H1 (cell line): ENCODE measurements at regions not wholly inside any gene's neighbourhood (a gene's known extent, or its start where the extent isn't known, plus 50 kb on each side); places are given as distances from the start of the nearest gene placed in this dataset.
A peak's percentile ranks its signal among the peaks of the same experiment; 100 is the strongest.

Experiments used
- CTCF ChIA-PET: fragments of 300-600 bp; sonication (Branson Sonifier 250); formaldehyde crosslinking; loops from one replicate; lab custom pipeline; 2021; ENCODE audit not compliant: partially characterized antibody; lab: Charles Lee
- POLR2A ChIA-PET: fragments of 300-600 bp; sonication (Branson Sonifier 250); formaldehyde crosslinking; loops from one replicate; lab custom pipeline; 2021; ENCODE audit warnings: inconsistent platforms; ENCODE audit not compliant: partially characterized antibody; lab: Charles Lee
- DNase-seq, 2 experiments: peaks; one replicate each; pipeline versions ENCODE4 v3.0.0 to v3.0.0-alpha.2; 2010 to 2022; ENCODE audit warnings: low spot score in 2 of 2, low read depth in 1 of 2, mixed read lengths in 1 of 2
- FAIRE-seq: peaks from 2 replicates; lab custom pipeline; 2011; peaks lifted over from hg19 to GRCh38; lab: Jason Lieb, UNC
- H2AFZ ChIP-seq: 2 replicates; pipeline ENCODE4 v1.8.1; 2012; ENCODE audit warnings: low read length, inconsistent platforms
- H2AK5ac ChIP-seq: 2 replicates; pipeline ENCODE4 v1.6.1; 2013; ENCODE audit warnings: low read depth, low read length
- H2BK120ac ChIP-seq: replicated peaks from 2 replicates; pipeline ENCODE3; 2013; ENCODE audit warnings: low read depth, low read length, inconsistent platforms
- H2BK12ac ChIP-seq: 2 replicates; pipeline ENCODE4 v1.6.1; 2013; ENCODE audit warnings: low read depth, low read length
- H2BK15ac ChIP-seq: 2 replicates; pipeline ENCODE4 v1.6.1; 2013; ENCODE audit warnings: low read length
- H2BK20ac ChIP-seq: 2 replicates; pipeline ENCODE4 v1.6.1; 2013; ENCODE audit warnings: low read length
- H2BK5ac ChIP-seq: 2 replicates; pipeline ENCODE4 v1.6.1; 2013; ENCODE audit warnings: low read depth, low read length
- H3K14ac ChIP-seq: 2 replicates; pipeline ENCODE4 v1.6.1; 2013; ENCODE audit warnings: inconsistent platforms; ENCODE audit not compliant: insufficient read length
- H3K18ac ChIP-seq: 2 replicates; pipeline ENCODE4 v1.6.1; 2013; ENCODE audit warnings: low read length; ENCODE audit errors: extremely low read depth
- H3K23ac ChIP-seq: 2 replicates; pipeline ENCODE4 v1.6.1; 2013; ENCODE audit warnings: inconsistent platforms; ENCODE audit not compliant: insufficient read length
- H3K23me2 ChIP-seq: 2 replicates; pipeline ENCODE4 v1.6.1; 2013; ENCODE audit warnings: low read depth, low read length
- H3K27ac ChIP-seq: 2 replicates; pipeline ENCODE4 v1.6.1; 2011; ENCODE audit warnings: low read depth, low read length, inconsistent platforms
- H3K27me3 ChIP-seq, 4 experiments: replicated peaks in 1 of 4; 1 replicate in 1 of 4; 2 replicates in 3 of 4; pipeline versions ENCODE4 v1.6.1 to v1.8.1; 2011 to 2013; ENCODE audit warnings: low read length in 3 of 4, mild to moderate bottlenecking in 3 of 4, inconsistent platforms in 2 of 4, mixed read lengths in 2 of 4, moderate library complexity in 1 of 4; ENCODE audit not compliant: control insufficient read depth in 3 of 4, insufficient read depth in 3 of 4; ENCODE audit errors: extremely low read depth in 1 of 4
- H3K36me3 ChIP-seq, 4 experiments: 2 replicates each; pipeline versions ENCODE4 v1.6.1 to v1.8.1; 2011 to 2013; ENCODE audit warnings: mild to moderate bottlenecking in 4 of 4, low read length in 3 of 4, moderate library complexity in 2 of 4, control low read depth in 1 of 4, inconsistent platforms in 1 of 4; ENCODE audit not compliant: insufficient read depth in 4 of 4, control insufficient read depth in 2 of 4
- H3K4ac ChIP-seq: replicated peaks from 2 replicates; pipeline ENCODE3; 2013; ENCODE audit warnings: low read length, low read depth, mixed read lengths, inconsistent platforms; ENCODE audit not compliant: insufficient read length
- H3K4me1 ChIP-seq, 4 experiments: replicated peaks in 1 of 4; 1 replicate in 1 of 4; 2 replicates in 3 of 4; pipeline versions ENCODE4 v1.6.1 to v1.8.1; 2011 to 2013; ENCODE audit warnings: low read length in 3 of 4, inconsistent platforms in 2 of 4, mixed read lengths in 1 of 4; ENCODE audit not compliant: insufficient read depth in 4 of 4, control insufficient read depth in 3 of 4
- H3K4me2 ChIP-seq, 2 experiments: 2 replicates each; pipeline versions ENCODE4 v1.6.1 to v1.8.1; 2011 to 2013; ENCODE audit warnings: low read depth in 2 of 2, low read length in 2 of 2, control low read depth in 1 of 2, inconsistent platforms in 1 of 2, mild to moderate bottlenecking in 1 of 2; ENCODE audit not compliant: insufficient read depth in 1 of 2
- H3K4me3 ChIP-seq, 4 experiments: fragments of 200-600, 300-600 bp in 1 of 4; sonication (generic), shearing (Covaris generic), sonication (Bioruptor Twin) in 1 of 4; 2 replicates each; pipeline versions ENCODE4 v1.5.1 to v1.8.1; 2011 to 2016; ENCODE audit warnings: low read length in 4 of 4, low read depth in 3 of 4, control low read depth in 2 of 4, inconsistent platforms in 2 of 4, mild to moderate bottlenecking in 2 of 4, mixed read lengths in 1 of 4, moderate library complexity in 1 of 4; ENCODE audit not compliant: insufficient read depth in 2 of 4; ENCODE audit errors: extremely low read depth in 1 of 4
- H3K56ac ChIP-seq: replicated peaks from 2 replicates; pipeline ENCODE3; 2013; ENCODE audit warnings: low read depth, mild to moderate bottlenecking, mixed read lengths, low read length, inconsistent platforms; ENCODE audit not compliant: insufficient read length
- H3K79me1 ChIP-seq: 2 replicates; pipeline ENCODE4 v1.6.1; 2013; ENCODE audit warnings: low read depth, low read length, control low read depth
- H3K79me2 ChIP-seq, 2 experiments: 2 replicates each; pipeline versions ENCODE4 v1.6.1 to v1.8.1; 2012 to 2013; ENCODE audit warnings: low read length in 2 of 2, mild to moderate bottlenecking in 2 of 2, inconsistent platforms in 1 of 2; ENCODE audit not compliant: insufficient read depth in 2 of 2, control insufficient read depth in 1 of 2
- H3K9ac ChIP-seq, 4 experiments: replicated peaks in 1 of 4; 1 replicate in 1 of 4; 2 replicates in 3 of 4; pipeline versions ENCODE4 v1.6.1 to v1.8.1; 2011 to 2013; ENCODE audit warnings: low read depth in 3 of 4, low read length in 3 of 4, control low read depth in 2 of 4, mild to moderate bottlenecking in 2 of 4, moderate library complexity in 2 of 4, inconsistent platforms in 1 of 4; ENCODE audit errors: extremely low read depth in 1 of 4
- H3K9me3 ChIP-seq, 2 experiments: 2 replicates each; pipeline versions ENCODE4 v1.6.1 to v1.8.1; 2012 to 2013; ENCODE audit warnings: mild to moderate bottlenecking in 2 of 2, moderate library complexity in 2 of 2, control low read depth in 1 of 2, inconsistent platforms in 1 of 2, low read depth in 1 of 2, low read length in 1 of 2, mixed read lengths in 1 of 2; ENCODE audit not compliant: insufficient read depth in 2 of 2
- H4K20me1 ChIP-seq, 2 experiments: replicated peaks in 1 of 2; 2 replicates each; pipeline versions ENCODE3 to v1.8.1; 2011 to 2013; ENCODE audit warnings: inconsistent platforms in 2 of 2, low read length in 2 of 2, mild to moderate bottlenecking in 1 of 2; ENCODE audit not compliant: insufficient read depth in 2 of 2, control insufficient read depth in 1 of 2
- H4K5ac ChIP-seq: 2 replicates; pipeline ENCODE4 v1.6.1; 2013; ENCODE audit warnings: low read length, low read depth, mixed read lengths, inconsistent platforms; ENCODE audit not compliant: insufficient read length
- H4K8ac ChIP-seq: 2 replicates; pipeline ENCODE4 v1.8.0; 2013; ENCODE audit warnings: mild to moderate bottlenecking, moderate library complexity, low read length, inconsistent platforms; ENCODE audit not compliant: insufficient read depth; ENCODE audit errors: extremely low read depth
- H4K91ac ChIP-seq: replicated peaks from 2 replicates; pipeline ENCODE3; 2013; ENCODE audit warnings: low read length, mixed read lengths, inconsistent platforms; ENCODE audit not compliant: insufficient read length
- CEBPB ChIP-seq: IDR thresholded peaks from 2 replicates; pipeline ENCODE4 v1.6.1; 2012; ENCODE audit warnings: low read depth, low read length
- CREB1 ChIP-seq: IDR thresholded peaks from 2 replicates; pipeline ENCODE4 v1.6.1; 2012; ENCODE audit warnings: inconsistent platforms
- FOSL1 ChIP-seq: IDR thresholded peaks from 2 replicates; pipeline ENCODE4 v1.6.1; 2011; ENCODE audit warnings: mild to moderate bottlenecking, low read depth, low read length, moderate library complexity; ENCODE audit not compliant: insufficient read depth
- JUN ChIP-seq: IDR thresholded peaks from 2 replicates; pipeline ENCODE4 v1.6.1; 2011; ENCODE audit warnings: low read depth, mild to moderate bottlenecking, improper control_type of control experiment, low read length
- RBBP5 ChIP-seq: IDR thresholded peaks from 2 replicates; pipeline ENCODE4 v1.7.1; 2012; ENCODE audit warnings: low read depth, mild to moderate bottlenecking, inconsistent platforms, low read length, moderate library complexity, borderline replicate concordance
- RFX5 ChIP-seq: IDR thresholded peaks from 2 replicates; pipeline ENCODE4 v1.6.1; 2011; ENCODE audit warnings: low read depth, low read length, improper control_type of control experiment, borderline replicate concordance
- SUZ12 ChIP-seq: fragments of 200-600 bp; sonication (generic); IDR thresholded peaks from 2 replicates; pipeline ENCODE4 v1.6.1; 2012; ENCODE audit warnings: mild to moderate bottlenecking, inconsistent platforms, low read length, moderate library complexity, mixed read lengths
- TAF1 ChIP-seq: IDR thresholded peaks from 2 replicates; pipeline ENCODE4 v1.6.1; 2011; ENCODE audit warnings: mild to moderate bottlenecking, low read depth, low read length
- TBP ChIP-seq: IDR thresholded peaks from 2 replicates; pipeline ENCODE4 v1.6.1; 2011; ENCODE audit warnings: low read depth, low read length, improper control_type of control experiment
- WGBS, 2 experiments: shearing (Covaris generic) in 1 of 2; methylation state at CpG; one replicate each; pipeline versions ENCODE4 v1.1.6 to v1.1.7; 2013 to 2015; ENCODE audit warnings: low lambda C conversion rate in 2 of 2, mixed read lengths in 2 of 2, inconsistent platforms in 1 of 2, low coverage in 1 of 2, missing lambda C conversion rate in 1 of 2; ENCODE audit not compliant: insufficient replicate concordance in 2 of 2, insufficient coverage in 1 of 2, insufficient read length in 1 of 2; ENCODE audit errors: extremely low coverage in 1 of 2, missing lambda C conversion rate in 1 of 2; 5-methylcytosine and 5-hydroxymethylcytosine counted together
- TF ChIP-seq, protein P1 (sequence below): IDR thresholded peaks from 2 replicates; pipeline ENCODE4 v1.6.1; 2012; ENCODE audit warnings: inconsistent platforms
- TF ChIP-seq, protein P2 (sequence below): IDR thresholded peaks from 2 replicates; pipeline ENCODE4 v1.6.1; 2011; ENCODE audit warnings: low read length, improper control_type of control experiment

DNA sequence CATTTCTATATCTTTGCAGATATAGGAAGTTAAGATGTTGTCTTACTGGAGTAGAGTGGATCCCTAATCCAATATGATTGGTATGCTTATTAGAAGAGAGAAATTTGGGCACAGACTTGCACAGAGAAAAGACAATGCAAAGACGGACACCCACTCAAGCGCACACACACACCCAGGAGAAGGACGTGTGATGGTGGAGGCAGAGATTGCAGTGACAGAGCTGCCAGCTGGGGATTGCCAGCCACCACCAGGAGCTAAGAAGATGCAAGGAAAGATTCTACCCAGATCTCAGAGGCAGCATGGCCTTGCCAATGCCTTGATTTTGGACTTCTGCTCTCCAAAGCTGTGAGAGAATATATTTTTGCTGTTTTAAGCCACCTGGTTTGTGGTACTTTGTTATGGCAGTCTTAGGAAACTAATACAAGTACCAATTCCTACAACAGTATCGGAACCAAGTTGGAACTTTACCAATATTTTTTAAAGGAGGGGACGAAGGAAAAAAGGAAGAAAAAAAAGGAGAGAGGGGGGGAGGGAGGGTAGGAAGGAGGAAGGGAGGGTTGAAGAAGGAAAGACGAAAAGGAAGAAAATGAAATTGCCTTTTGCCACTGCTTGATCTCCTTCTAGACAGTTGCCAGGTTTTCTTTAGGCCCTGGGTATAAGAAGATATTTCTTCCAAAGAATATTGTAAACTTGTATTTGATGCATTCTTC lies 334.0 kb downstream of the BUD13 start:
- Histone ChIP-seq H3K56ac (no peak overlapping the region), H3K4me1 (peaks cover 0 to 5% (median under 1%) of the 10 kb centered on the region in 4 experiments; a peak in 3 of 7 replicates), H4K8ac (no peak overlapping the region), H3K23ac (no peak overlapping the region), H3K79me1 (no peaks in the 10 kb centered on the region), H3K9me3 (peaks cover 36 to 39% of the 10 kb centered on the region in 2 experiments), H3K36me3 (peaks cover 0 to 27% (median 10%) of the 10 kb centered on the region in 4 experiments; a peak in 4 of 8 replicates), H4K5ac (no peak overlapping the region), H3K23me2 (no peaks in the 10 kb centered on the region), H2BK15ac (no peak overlapping the region), H2BK12ac (no peak overlapping the region), H3K14ac (no peak overlapping the region), H3K4me2 (no peak overlapping the region), H2BK20ac (0 out of 2 replicates have a peak overlapping the region, but pooled peaks have one; percentile 15), H3K4ac (no peak overlapping the region), H3K18ac (no peak overlapping the region), H2BK5ac (no peak overlapping the region), H2BK120ac (no peak overlapping the region), H2AK5ac (no peak overlapping the region), H3K27me3 (no peaks in the 10 kb centered on the region), H3K9ac (no peak overlapping the region), H4K91ac (no peak overlapping the region), H3K27ac (no peak overlapping the region), H3K4me3 (no peak overlapping the region), H4K20me1 (no peaks in the 10 kb centered on the region), H3K79me2 (peaks cover 7 to 9% of the 10 kb centered on the region in 2 experiments; a peak in 2 of 4 replicates), H2AFZ (no peak overlapping the region)
- POLR2A ChIA-PET = no interaction called here
- CTCF ChIA-PET = interaction anchor here (0.6 to 2.0 kb wide), 5 partner anchors 8 to 424 kb away, joined by 3 to 5 read pairs (median 3); no protein-coding TSS in a partner anchor
- WGBS, 2 experiments = 93% methylated on average over 4 of the region's 6 CpGs; no CpG with 5 or more reads in 1 of the 2 experiments
- FAIRE-seq = no peak
- no peak for DNase-seq
- TF ChIP-seq CEBPB (no peak), TAF1 (no peak), RFX5 (no peak), CREB1 (no peak), RBBP5 (no peak), JUN (no peak), TBP (no peak), FOSL1 (no peak), SUZ12 (no peak)
- TF ChIP-seq, protein P1, sequence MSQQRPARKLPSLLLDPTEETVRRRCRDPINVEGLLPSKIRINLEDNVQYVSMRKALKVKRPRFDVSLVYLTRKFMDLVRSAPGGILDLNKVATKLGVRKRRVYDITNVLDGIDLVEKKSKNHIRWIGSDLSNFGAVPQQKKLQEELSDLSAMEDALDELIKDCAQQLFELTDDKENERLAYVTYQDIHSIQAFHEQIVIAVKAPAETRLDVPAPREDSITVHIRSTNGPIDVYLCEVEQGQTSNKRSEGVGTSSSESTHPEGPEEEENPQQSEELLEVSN = no peak
- TF ChIP-seq, protein P2, sequence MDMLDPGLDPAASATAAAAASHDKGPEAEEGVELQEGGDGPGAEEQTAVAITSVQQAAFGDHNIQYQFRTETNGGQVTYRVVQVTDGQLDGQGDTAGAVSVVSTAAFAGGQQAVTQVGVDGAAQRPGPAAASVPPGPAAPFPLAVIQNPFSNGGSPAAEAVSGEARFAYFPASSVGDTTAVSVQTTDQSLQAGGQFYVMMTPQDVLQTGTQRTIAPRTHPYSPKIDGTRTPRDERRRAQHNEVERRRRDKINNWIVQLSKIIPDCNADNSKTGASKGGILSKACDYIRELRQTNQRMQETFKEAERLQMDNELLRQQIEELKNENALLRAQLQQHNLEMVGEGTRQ = no peak
